ENCODE measurements at regions not wholly inside any gene's neighbourhood (a gene's known extent, or its start where the extent isn't known, plus 50 kb on each side); places are given as distances from the start of the nearest gene placed in this dataset.

- TF ChIP-seq, protein P1, sequence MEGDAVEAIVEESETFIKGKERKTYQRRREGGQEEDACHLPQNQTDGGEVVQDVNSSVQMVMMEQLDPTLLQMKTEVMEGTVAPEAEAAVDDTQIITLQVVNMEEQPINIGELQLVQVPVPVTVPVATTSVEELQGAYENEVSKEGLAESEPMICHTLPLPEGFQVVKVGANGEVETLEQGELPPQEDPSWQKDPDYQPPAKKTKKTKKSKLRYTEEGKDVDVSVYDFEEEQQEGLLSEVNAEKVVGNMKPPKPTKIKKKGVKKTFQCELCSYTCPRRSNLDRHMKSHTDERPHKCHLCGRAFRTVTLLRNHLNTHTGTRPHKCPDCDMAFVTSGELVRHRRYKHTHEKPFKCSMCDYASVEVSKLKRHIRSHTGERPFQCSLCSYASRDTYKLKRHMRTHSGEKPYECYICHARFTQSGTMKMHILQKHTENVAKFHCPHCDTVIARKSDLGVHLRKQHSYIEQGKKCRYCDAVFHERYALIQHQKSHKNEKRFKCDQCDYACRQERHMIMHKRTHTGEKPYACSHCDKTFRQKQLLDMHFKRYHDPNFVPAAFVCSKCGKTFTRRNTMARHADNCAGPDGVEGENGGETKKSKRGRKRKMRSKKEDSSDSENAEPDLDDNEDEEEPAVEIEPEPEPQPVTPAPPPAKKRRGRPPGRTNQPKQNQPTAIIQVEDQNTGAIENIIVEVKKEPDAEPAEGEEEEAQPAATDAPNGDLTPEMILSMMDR (IDR thresholded peaks at IDR 0.05): no peak
- no peak for TF ChIP-seq EP300 (IDR thresholded peaks at IDR 0.05)
Measured at GRCh38 chr9:129348890-129349664, 171.0 kb upstream of the IER5L start.
